Liver (tissue), 8 donors: ENCODE measurements at regions not wholly inside any gene's neighbourhood (a gene's known extent, or its start where the extent isn't known, plus 50 kb on each side); places are given as distances from the start of the nearest gene placed in this dataset.

Source experiments
- DNase-seq: peaks from one replicate; pipeline ENCODE4 v3.0.0-alpha.2; 2017; ENCODE audit warnings: low spot score
- H3K27ac ChIP-seq, 2 donors: one replicate each; pipeline ENCODE4 v1.7.0; 2013; ENCODE audit warnings: inconsistent platforms in 2 of 2, low read length in 2 of 2, control low read depth in 1 of 2, low read depth in 1 of 2, mild to moderate bottlenecking in 1 of 2
- H3K27me3 ChIP-seq, 4 donors: one replicate each; pipeline versions ENCODE4 v1.6.1 to v1.7.0; 2013; ENCODE audit warnings: low read length in 3 of 4, inconsistent platforms in 1 of 4, mild to moderate bottlenecking in 1 of 4, moderate library complexity in 1 of 4; ENCODE audit not compliant: control insufficient read depth in 4 of 4, insufficient read depth in 4 of 4
- H3K36me3 ChIP-seq, 4 donors: one replicate each; pipeline versions ENCODE4 v1.6.1 to v1.7.0; 2013; ENCODE audit warnings: low read length in 3 of 4, mild to moderate bottlenecking in 3 of 4, low read depth in 1 of 4, moderate library complexity in 1 of 4; ENCODE audit not compliant: control insufficient read depth in 4 of 4, insufficient read depth in 3 of 4
- H3K4me1 ChIP-seq, 4 donors: one replicate each; pipeline versions ENCODE4 v1.6.1 to v1.7.0; 2013; ENCODE audit warnings: low read length in 3 of 4, mild to moderate bottlenecking in 3 of 4, moderate library complexity in 1 of 4; ENCODE audit not compliant: control insufficient read depth in 4 of 4, insufficient read depth in 4 of 4
- H3K4me3 ChIP-seq, 3 donors: one replicate each; pipeline versions ENCODE4 v1.6.1 to v1.7.0; 2013; ENCODE audit warnings: low read length in 3 of 3, control low read depth in 1 of 3, low read depth in 1 of 3, mild to moderate bottlenecking in 1 of 3
- H3K9ac ChIP-seq, 2 donors: one replicate each; pipeline ENCODE4 v1.7.0; 2013; ENCODE audit warnings: low read length in 2 of 2, mild to moderate bottlenecking in 2 of 2, moderate library complexity in 2 of 2, control low read depth in 1 of 2, low read depth in 1 of 2
- H3K9me3 ChIP-seq, 4 donors: one replicate each; pipeline versions ENCODE4 v1.6.1 to v1.7.0; 2013; ENCODE audit warnings: low read length in 3 of 4; ENCODE audit not compliant: control insufficient read depth in 4 of 4
- EGR1 ChIP-seq, 2 donors: IDR thresholded peaks; 2 replicates each; pipeline ENCODE4 v1.6.1; 2016 to 2018; ENCODE audit warnings: antibody characterized with exemption in 2 of 2, low read depth in 2 of 2
- FOXA1 ChIP-seq: IDR thresholded peaks from 2 replicates; pipeline ENCODE4 v1.6.1; 2016; ENCODE audit warnings: antibody characterized with exemption
- FOXA2 ChIP-seq: IDR thresholded peaks from 2 replicates; pipeline ENCODE4 v1.6.1; 2016; ENCODE audit warnings: antibody characterized with exemption
- GABPA ChIP-seq, 2 donors: IDR thresholded peaks in 1 of 2; conservative IDR thresholded peaks in 1 of 2; 2 replicates each; pipeline ENCODE4 v1.6.1; 2016; ENCODE audit warnings: antibody characterized with exemption in 2 of 2, mild to moderate bottlenecking in 1 of 2, moderate library complexity in 1 of 2
- HNF4A ChIP-seq, 2 donors: conservative IDR thresholded peaks; 2 replicates each; pipeline ENCODE4 v1.6.1; 2016; ENCODE audit warnings: antibody characterized with exemption in 2 of 2, mild to moderate bottlenecking in 2 of 2
- HNF4G ChIP-seq: IDR thresholded peaks from 2 replicates; pipeline ENCODE4 v1.6.1; 2016; ENCODE audit warnings: antibody characterized with exemption
- JUND ChIP-seq, 2 donors: IDR thresholded peaks; 2 replicates each; pipeline ENCODE4 v1.6.1; 2016; ENCODE audit warnings: antibody characterized with exemption in 2 of 2
- NR2F2 ChIP-seq: IDR thresholded peaks from 2 replicates; pipeline ENCODE4 v1.6.1; 2016; ENCODE audit warnings: antibody characterized with exemption
- RXRA ChIP-seq, 2 donors: IDR thresholded peaks; 2 replicates each; pipeline ENCODE4 v1.6.1; 2017 to 2018; ENCODE audit warnings: antibody characterized with exemption in 2 of 2, mild to moderate bottlenecking in 1 of 2
- SP1 ChIP-seq: IDR thresholded peaks from 2 replicates; pipeline ENCODE4 v1.6.1; 2018; ENCODE audit warnings: antibody characterized with exemption, mild to moderate bottlenecking
- TAF1 ChIP-seq: conservative IDR thresholded peaks from 2 replicates; pipeline ENCODE4 v1.6.1; 2016; ENCODE audit warnings: antibody characterized with exemption, mild to moderate bottlenecking
- YY1 ChIP-seq: IDR thresholded peaks from 2 replicates; pipeline ENCODE4 v1.6.1; 2016; ENCODE audit warnings: antibody characterized with exemption, mild to moderate bottlenecking
- WGBS: extraction: QIAGEN DNeasy Blood & Tissue Kit; methylation state at CpG from one replicate; pipeline ENCODE4 v1.1.7; 2013; 5-methylcytosine and 5-hydroxymethylcytosine counted together
- TF ChIP-seq, protein P1 (sequence below): IDR thresholded peaks from 2 replicates; pipeline ENCODE4 v1.6.1; 2016; ENCODE audit warnings: antibody characterized with exemption, mild to moderate bottlenecking
- TF ChIP-seq, protein P2 (sequence below): fragments of 150-350 bp; IDR thresholded peaks from 2 replicates; pipeline ENCODE4 v1.5.1; 2017; ENCODE audit warnings: improper control_type of control experiment, low read depth, low read length; ENCODE audit not compliant: missing input control
- TF ChIP-seq, protein P3 (sequence below): IDR thresholded peaks from 2 replicates; pipeline ENCODE4 v1.6.1; 2016; ENCODE audit warnings: antibody characterized with exemption
- TF ChIP-seq, protein P4 (sequence below): IDR thresholded peaks from 2 replicates; pipeline ENCODE4 v1.6.1; 2016; ENCODE audit warnings: antibody characterized with exemption
- donor health status: healthy.
- donor health status: healthy.
- donor health status: healthy.
- donor health status: healthy.
- donor health status: healthy.

DNA sequence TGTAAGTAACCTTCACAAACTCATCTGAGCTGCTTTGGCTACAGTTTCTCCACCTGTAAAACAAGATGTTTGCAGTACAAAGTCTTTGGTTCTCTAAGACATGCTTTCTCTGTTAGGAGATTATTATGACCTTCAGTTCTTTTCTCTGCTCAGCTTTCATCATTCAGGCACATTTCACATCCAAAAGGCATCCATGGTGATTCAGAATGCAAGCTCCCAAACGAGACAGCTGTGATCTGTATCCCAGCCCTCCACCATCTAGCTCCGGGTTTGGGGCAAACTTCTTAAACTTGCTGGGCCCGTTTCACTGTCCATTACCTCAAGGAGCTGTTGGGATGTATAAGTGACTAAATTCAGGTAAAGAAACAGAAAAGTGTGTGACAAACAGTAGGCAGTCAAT, 95.8 kb upstream of the COL1A2 start:
- H3K36me3 ChIP-seq = no peaks in the 10 kb centered on the region
- WGBS = 74% methylated on average over 3 of the region's 3 CpGs
- H3K4me1 ChIP-seq = no peaks in the 10 kb centered on the region
- H3K9ac ChIP-seq = no peak overlapping the region
- peaks cover 0 to 2% (median 0%) of the 10 kb centered on the region in 4 donors for H3K27me3 ChIP-seq
- H3K27ac ChIP-seq = no peak overlapping the region
- no peaks in the 10 kb centered on the region for H3K9me3 ChIP-seq
- DNase-seq = no peak
- H3K4me3 ChIP-seq = no peak overlapping the region
- TF ChIP-seq FOXA2 = no peak
- TF ChIP-seq, protein P1, sequence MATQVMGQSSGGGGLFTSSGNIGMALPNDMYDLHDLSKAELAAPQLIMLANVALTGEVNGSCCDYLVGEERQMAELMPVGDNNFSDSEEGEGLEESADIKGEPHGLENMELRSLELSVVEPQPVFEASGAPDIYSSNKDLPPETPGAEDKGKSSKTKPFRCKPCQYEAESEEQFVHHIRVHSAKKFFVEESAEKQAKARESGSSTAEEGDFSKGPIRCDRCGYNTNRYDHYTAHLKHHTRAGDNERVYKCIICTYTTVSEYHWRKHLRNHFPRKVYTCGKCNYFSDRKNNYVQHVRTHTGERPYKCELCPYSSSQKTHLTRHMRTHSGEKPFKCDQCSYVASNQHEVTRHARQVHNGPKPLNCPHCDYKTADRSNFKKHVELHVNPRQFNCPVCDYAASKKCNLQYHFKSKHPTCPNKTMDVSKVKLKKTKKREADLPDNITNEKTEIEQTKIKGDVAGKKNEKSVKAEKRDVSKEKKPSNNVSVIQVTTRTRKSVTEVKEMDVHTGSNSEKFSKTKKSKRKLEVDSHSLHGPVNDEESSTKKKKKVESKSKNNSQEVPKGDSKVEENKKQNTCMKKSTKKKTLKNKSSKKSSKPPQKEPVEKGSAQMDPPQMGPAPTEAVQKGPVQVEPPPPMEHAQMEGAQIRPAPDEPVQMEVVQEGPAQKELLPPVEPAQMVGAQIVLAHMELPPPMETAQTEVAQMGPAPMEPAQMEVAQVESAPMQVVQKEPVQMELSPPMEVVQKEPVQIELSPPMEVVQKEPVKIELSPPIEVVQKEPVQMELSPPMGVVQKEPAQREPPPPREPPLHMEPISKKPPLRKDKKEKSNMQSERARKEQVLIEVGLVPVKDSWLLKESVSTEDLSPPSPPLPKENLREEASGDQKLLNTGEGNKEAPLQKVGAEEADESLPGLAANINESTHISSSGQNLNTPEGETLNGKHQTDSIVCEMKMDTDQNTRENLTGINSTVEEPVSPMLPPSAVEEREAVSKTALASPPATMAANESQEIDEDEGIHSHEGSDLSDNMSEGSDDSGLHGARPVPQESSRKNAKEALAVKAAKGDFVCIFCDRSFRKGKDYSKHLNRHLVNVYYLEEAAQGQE = no peak
- TF ChIP-seq, protein P2, sequence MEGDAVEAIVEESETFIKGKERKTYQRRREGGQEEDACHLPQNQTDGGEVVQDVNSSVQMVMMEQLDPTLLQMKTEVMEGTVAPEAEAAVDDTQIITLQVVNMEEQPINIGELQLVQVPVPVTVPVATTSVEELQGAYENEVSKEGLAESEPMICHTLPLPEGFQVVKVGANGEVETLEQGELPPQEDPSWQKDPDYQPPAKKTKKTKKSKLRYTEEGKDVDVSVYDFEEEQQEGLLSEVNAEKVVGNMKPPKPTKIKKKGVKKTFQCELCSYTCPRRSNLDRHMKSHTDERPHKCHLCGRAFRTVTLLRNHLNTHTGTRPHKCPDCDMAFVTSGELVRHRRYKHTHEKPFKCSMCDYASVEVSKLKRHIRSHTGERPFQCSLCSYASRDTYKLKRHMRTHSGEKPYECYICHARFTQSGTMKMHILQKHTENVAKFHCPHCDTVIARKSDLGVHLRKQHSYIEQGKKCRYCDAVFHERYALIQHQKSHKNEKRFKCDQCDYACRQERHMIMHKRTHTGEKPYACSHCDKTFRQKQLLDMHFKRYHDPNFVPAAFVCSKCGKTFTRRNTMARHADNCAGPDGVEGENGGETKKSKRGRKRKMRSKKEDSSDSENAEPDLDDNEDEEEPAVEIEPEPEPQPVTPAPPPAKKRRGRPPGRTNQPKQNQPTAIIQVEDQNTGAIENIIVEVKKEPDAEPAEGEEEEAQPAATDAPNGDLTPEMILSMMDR = no peak
- TF ChIP-seq GABPA (IDR thresholded peaks at IDR 0.05 in 1 of 2, conservative IDR thresholded peaks at IDR 0.05 in 1 of 2) = no peak
- TF ChIP-seq EGR1 (IDR thresholded peaks at IDR 0.05; ENCODE audit: low read depth in 2 of 2) = no peak
- no peak for TF ChIP-seq HNF4G
- TF ChIP-seq TAF1 = no peak
- TF ChIP-seq, protein P3, sequence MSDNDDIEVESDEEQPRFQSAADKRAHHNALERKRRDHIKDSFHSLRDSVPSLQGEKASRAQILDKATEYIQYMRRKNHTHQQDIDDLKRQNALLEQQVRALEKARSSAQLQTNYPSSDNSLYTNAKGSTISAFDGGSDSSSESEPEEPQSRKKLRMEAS = no peak
- no peak for TF ChIP-seq FOXA1
- TF ChIP-seq RXRA (IDR thresholded peaks at IDR 0.05) = no peak

DNA sequence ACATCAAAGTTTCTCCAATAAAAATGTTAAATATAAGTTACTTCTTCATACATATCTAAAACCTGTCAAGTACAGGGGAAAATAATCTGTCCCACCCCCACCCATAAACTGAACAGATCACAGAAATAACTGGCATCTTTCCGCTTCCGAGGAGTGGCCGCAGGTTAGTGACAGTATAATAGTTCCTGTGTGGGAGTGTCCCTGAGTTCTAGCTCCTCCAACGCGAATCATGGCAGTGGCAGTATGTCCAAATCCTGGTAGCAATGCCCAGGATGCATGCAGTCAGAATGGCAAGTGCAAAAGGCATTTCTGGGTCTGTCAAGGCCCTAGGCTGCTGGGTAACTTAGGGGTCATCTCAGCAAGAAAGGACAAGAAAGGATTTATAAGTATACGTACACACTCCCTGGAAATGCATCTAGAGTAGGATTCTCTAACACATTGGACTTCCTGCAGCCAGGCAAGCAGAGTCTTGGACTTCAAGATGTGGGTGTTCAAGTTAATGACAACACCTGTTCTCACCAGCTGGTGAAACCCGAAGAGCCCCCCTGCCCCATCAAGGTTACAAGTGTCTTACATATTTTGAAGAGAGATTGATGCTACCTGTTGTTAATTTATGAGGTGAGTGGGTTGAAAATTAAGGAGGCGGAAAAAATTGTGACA, 94.4 kb upstream of the COL1A2 start:
- 83% methylated on average over 8 of the region's 8 CpGs for WGBS
- no peaks in the 10 kb centered on the region for H3K36me3 ChIP-seq
- TF ChIP-seq NR2F2 (no peak), JUND (IDR thresholded peaks at IDR 0.05) (no peak), HNF4A (conservative IDR thresholded peaks at IDR 0.05) (no peak), FOXA1 (no peak), YY1 (no peak), FOXA2 (no peak), HNF4G (no peak), GABPA (IDR thresholded peaks at IDR 0.05 in 1 of 2, conservative IDR thresholded peaks at IDR 0.05 in 1 of 2) (no peak), SP1 (no peak), TAF1 (no peak), EGR1 (IDR thresholded peaks at IDR 0.05; ENCODE audit: low read depth in 2 of 2) (no peak)
- TF ChIP-seq, protein P2 = no peak
- TF ChIP-seq, protein P4, sequence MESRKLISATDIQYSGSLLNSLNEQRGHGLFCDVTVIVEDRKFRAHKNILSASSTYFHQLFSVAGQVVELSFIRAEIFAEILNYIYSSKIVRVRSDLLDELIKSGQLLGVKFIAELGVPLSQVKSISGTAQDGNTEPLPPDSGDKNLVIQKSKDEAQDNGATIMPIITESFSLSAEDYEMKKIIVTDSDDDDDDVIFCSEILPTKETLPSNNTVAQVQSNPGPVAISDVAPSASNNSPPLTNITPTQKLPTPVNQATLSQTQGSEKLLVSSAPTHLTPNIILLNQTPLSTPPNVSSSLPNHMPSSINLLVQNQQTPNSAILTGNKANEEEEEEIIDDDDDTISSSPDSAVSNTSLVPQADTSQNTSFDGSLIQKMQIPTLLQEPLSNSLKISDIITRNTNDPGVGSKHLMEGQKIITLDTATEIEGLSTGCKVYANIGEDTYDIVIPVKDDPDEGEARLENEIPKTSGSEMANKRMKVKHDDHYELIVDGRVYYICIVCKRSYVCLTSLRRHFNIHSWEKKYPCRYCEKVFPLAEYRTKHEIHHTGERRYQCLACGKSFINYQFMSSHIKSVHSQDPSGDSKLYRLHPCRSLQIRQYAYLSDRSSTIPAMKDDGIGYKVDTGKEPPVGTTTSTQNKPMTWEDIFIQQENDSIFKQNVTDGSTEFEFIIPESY = no peak
- TF ChIP-seq, protein P3 = no peak
- TF ChIP-seq, protein P1 = no peak
- H3K9ac ChIP-seq = no peak overlapping the region
- H3K27ac ChIP-seq = no peak overlapping the region
- no peak overlapping the region for H3K4me3 ChIP-seq
- H3K4me1 ChIP-seq = no peaks in the 10 kb centered on the region
- H3K27me3 ChIP-seq = no peaks in the 10 kb centered on the region
- H3K9me3 ChIP-seq = no peaks in the 10 kb centered on the region
- DNase-seq = no peak
